ENCODE measurements at regions not wholly inside any gene's neighbourhood (a gene's known extent, or its start where the extent isn't known, plus 50 kb on each side); places are given as distances from the start of the nearest gene placed in this dataset.

- DNase-seq (ENCODE audit: low spot score in 2 of 2, unreplicated experiment in 2 of 2) = no peak
- Mint-ChIP-seq H3K36me3 (no peaks in the 10 kb centered on the region), H3K4me3 (no peak overlapping the region), H3K4me1 (peaks cover 13% of the 10 kb centered on the region), H3K9me3 (no peaks in the 10 kb centered on the region), H3K27me3 (ENCODE audit: low read depth) (no peaks in the 10 kb centered on the region), H3K27ac (peak overlapping the region; percentile 31)
- TF ChIP-seq CTCF (IDR thresholded peaks at IDR 0.05; ENCODE audit: unreplicated experiment) = no peak
Measured at GRCh38 chr5:17147617-17148016, 69.8 kb upstream of the BASP1 start.

GRCh38 chr5:17148481-17148880 is 69.0 kb upstream of the BASP1 start:
- no peaks in the 10 kb centered on the region for H3K9me3 Mint-ChIP-seq
- no peak overlapping the region for H3K27ac Mint-ChIP-seq
- no peaks in the 10 kb centered on the region for H3K27me3 Mint-ChIP-seq (ENCODE audit: low read depth)
- no peak for TF ChIP-seq CTCF (IDR thresholded peaks at IDR 0.05; ENCODE audit: unreplicated experiment)
- no peak for DNase-seq (ENCODE audit: low spot score in 2 of 2, unreplicated experiment in 2 of 2)
- H3K4me3 Mint-ChIP-seq = no peak overlapping the region
- H3K4me1 Mint-ChIP-seq = peaks cover 9% of the 10 kb centered on the region
- H3K36me3 Mint-ChIP-seq = no peaks in the 10 kb centered on the region

GRCh38 chr5:17149786-17150185 is 67.6 kb upstream of the BASP1 start:
- Mint-ChIP-seq H3K36me3 (no peaks in the 10 kb centered on the region), H3K4me3 (no peak overlapping the region), H3K9me3 (peaks cover 3% of the 10 kb centered on the region), H3K4me1 (peaks cover 4% of the 10 kb centered on the region), H3K27ac (no peak overlapping the region), H3K27me3 (ENCODE audit: low read depth) (no peaks in the 10 kb centered on the region)
- no peak for DNase-seq (ENCODE audit: low spot score in 2 of 2, unreplicated experiment in 2 of 2)
- no peak for TF ChIP-seq CTCF (IDR thresholded peaks at IDR 0.05; ENCODE audit: unreplicated experiment)

GRCh38 chr5:17150531-17150930 is 66.9 kb upstream of the BASP1 start:
- no peak for DNase-seq (ENCODE audit: low spot score in 2 of 2, unreplicated experiment in 2 of 2)
- Mint-ChIP-seq H3K36me3 (no peaks in the 10 kb centered on the region), H3K4me3 (no peak overlapping the region), H3K27ac (no peak overlapping the region), H3K9me3 (peaks cover 6% of the 10 kb centered on the region), H3K27me3 (ENCODE audit: low read depth) (no peaks in the 10 kb centered on the region), H3K4me1 (no peaks in the 10 kb centered on the region)
- no peak for TF ChIP-seq CTCF (IDR thresholded peaks at IDR 0.05; ENCODE audit: unreplicated experiment)

GRCh38 chr5:17151686-17152085 is 65.7 kb upstream of the BASP1 start:
- Mint-ChIP-seq H3K27me3 (ENCODE audit: low read depth) (no peaks in the 10 kb centered on the region), H3K27ac (no peak overlapping the region), H3K36me3 (no peaks in the 10 kb centered on the region), H3K4me3 (no peak overlapping the region), H3K4me1 (no peaks in the 10 kb centered on the region), H3K9me3 (peaks cover 9% of the 10 kb centered on the region)
- no peak for TF ChIP-seq CTCF (IDR thresholded peaks at IDR 0.05; ENCODE audit: unreplicated experiment)
- no peak for DNase-seq (ENCODE audit: low spot score in 2 of 2, unreplicated experiment in 2 of 2)

Data from mesothelial cell of epicardium (in vitro differentiated cells).